ENCODE measurements at regions not wholly inside any gene's neighbourhood (a gene's known extent, or its start where the extent isn't known, plus 50 kb on each side); places are given as distances from the start of the nearest gene placed in this dataset.

DNA sequence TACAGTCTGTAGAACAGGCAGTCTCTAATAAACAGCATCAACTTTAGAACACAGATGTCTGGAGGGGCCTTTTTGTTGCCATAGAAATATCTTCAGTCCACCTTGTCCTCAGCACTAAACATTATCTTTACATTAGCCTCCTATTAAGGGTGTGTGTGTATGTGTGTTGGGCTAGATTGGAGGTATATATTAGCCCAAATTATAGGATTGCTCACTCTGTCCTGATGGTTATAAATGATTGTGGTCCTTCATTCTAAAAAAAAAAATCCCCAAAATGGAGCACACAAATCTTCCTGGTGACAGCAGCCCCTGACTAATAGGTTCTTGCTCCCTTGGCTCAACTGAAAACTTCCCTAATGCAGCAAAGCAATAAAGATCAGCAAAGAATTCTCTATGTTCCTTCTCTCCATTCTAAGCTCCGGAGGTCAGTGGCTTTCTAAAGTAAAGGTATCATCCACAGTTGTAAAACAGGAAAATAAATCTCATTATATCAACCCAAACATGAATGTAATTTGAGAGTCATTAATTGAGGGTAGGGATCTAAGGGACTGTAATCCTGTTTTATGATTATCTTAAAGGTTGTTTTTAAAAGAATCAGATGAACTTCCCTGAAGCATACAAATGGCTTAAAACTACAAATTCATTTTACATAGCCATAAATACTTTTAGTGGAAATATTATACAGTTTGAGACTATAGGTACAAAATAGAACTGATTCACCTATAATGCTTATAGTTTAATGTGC is 232.7 kb downstream of the KLF12 start:
- Histone ChIP-seq H3K9me3 (ENCODE audit: low read length) (no peaks in the 10 kb centered on the region), H4K20me1 (ENCODE audit: insufficient read depth) (no peaks in the 10 kb centered on the region), H3K79me2 (replicated peaks; ENCODE audit: insufficient read depth, low read length) (no peaks in the 10 kb centered on the region), H3K27me3 (ENCODE audit: insufficient read depth, low read depth, low read length) (no peaks in the 10 kb centered on the region), H3K4me2 (ENCODE audit: low read length) (no peak overlapping the region), H3K9me2 (ENCODE audit: insufficient read depth, low read length) (no peaks in the 10 kb centered on the region), H3K27ac (ENCODE audit: low read length) (no peak overlapping the region), H3K36me3 (ENCODE audit: insufficient read depth, low read length) (no peaks in the 10 kb centered on the region), H3K4me3 (ENCODE audit: low read length) (no peak overlapping the region), H3K9ac (ENCODE audit: low read length) (no peak overlapping the region), H3F3A (ENCODE audit: insufficient read depth, low read length, poor library complexity, severe bottlenecking) (no peaks in the 10 kb centered on the region), H2AFZ (ENCODE audit: low read depth, low read length) (no peak overlapping the region)
- no peak for TF ChIP-seq SMC3 (conservative IDR thresholded peaks at IDR 0.05; ENCODE audit: poor library complexity)
- TF ChIP-seq, protein P1, sequence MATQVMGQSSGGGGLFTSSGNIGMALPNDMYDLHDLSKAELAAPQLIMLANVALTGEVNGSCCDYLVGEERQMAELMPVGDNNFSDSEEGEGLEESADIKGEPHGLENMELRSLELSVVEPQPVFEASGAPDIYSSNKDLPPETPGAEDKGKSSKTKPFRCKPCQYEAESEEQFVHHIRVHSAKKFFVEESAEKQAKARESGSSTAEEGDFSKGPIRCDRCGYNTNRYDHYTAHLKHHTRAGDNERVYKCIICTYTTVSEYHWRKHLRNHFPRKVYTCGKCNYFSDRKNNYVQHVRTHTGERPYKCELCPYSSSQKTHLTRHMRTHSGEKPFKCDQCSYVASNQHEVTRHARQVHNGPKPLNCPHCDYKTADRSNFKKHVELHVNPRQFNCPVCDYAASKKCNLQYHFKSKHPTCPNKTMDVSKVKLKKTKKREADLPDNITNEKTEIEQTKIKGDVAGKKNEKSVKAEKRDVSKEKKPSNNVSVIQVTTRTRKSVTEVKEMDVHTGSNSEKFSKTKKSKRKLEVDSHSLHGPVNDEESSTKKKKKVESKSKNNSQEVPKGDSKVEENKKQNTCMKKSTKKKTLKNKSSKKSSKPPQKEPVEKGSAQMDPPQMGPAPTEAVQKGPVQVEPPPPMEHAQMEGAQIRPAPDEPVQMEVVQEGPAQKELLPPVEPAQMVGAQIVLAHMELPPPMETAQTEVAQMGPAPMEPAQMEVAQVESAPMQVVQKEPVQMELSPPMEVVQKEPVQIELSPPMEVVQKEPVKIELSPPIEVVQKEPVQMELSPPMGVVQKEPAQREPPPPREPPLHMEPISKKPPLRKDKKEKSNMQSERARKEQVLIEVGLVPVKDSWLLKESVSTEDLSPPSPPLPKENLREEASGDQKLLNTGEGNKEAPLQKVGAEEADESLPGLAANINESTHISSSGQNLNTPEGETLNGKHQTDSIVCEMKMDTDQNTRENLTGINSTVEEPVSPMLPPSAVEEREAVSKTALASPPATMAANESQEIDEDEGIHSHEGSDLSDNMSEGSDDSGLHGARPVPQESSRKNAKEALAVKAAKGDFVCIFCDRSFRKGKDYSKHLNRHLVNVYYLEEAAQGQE (IDR thresholded peaks at IDR 0.05; ENCODE audit: borderline replicate concordance), result no peak
- no peak for TF ChIP-seq EZH2 (IDR thresholded peaks at IDR 0.05; ENCODE audit: borderline replicate concordance, insufficient read depth, low read length, poor library complexity, severe bottlenecking)
- TF ChIP-seq TAF1 (IDR thresholded peaks at IDR 0.05; ENCODE audit: low read depth), result no peak
- no peak for TF ChIP-seq RAD21 (conservative IDR thresholded peaks at IDR 0.05)
- no peak for TF ChIP-seq MXI1 (conservative IDR thresholded peaks at IDR 0.05; ENCODE audit: poor library complexity, severe bottlenecking)
- no peak for TF ChIP-seq POLR2AphosphoS5 (IDR thresholded peaks at IDR 0.05)
- TF ChIP-seq, protein P2, sequence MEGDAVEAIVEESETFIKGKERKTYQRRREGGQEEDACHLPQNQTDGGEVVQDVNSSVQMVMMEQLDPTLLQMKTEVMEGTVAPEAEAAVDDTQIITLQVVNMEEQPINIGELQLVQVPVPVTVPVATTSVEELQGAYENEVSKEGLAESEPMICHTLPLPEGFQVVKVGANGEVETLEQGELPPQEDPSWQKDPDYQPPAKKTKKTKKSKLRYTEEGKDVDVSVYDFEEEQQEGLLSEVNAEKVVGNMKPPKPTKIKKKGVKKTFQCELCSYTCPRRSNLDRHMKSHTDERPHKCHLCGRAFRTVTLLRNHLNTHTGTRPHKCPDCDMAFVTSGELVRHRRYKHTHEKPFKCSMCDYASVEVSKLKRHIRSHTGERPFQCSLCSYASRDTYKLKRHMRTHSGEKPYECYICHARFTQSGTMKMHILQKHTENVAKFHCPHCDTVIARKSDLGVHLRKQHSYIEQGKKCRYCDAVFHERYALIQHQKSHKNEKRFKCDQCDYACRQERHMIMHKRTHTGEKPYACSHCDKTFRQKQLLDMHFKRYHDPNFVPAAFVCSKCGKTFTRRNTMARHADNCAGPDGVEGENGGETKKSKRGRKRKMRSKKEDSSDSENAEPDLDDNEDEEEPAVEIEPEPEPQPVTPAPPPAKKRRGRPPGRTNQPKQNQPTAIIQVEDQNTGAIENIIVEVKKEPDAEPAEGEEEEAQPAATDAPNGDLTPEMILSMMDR (IDR thresholded peaks at IDR 0.05; ENCODE audit: poor library complexity, severe bottlenecking), result no peak
- TF ChIP-seq EP300 (conservative IDR thresholded peaks at IDR 0.05; ENCODE audit: poor library complexity, severe bottlenecking), result no peak

DNA sequence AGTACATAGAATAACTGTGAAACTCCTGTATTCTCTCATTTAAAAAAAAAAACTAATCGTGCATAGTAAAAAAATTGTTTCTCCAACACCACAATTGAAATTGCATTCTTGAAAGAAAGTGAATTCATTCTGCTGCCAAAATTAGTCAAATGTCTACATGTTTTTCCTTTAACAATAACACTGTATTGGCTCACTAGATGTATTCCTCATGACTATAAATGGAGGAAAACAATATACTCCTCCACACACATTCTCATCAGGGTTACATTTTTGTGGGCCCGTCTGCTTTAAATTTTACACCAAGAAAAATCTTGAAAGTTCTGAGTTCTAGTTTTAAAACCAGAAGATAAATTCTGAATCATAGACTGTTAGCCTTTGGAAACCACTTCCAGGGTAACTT is 233.6 kb downstream of the KLF12 start:
- Histone ChIP-seq H3K4me2 (ENCODE audit: low read length) (no peak overlapping the region), H3K9me3 (ENCODE audit: low read length) (no peaks in the 10 kb centered on the region), H3K9ac (ENCODE audit: low read length) (no peak overlapping the region), H3F3A (ENCODE audit: insufficient read depth, low read length, poor library complexity, severe bottlenecking) (no peaks in the 10 kb centered on the region), H3K27me3 (ENCODE audit: insufficient read depth, low read depth, low read length) (no peaks in the 10 kb centered on the region), H3K4me3 (ENCODE audit: low read length) (no peak overlapping the region), H3K36me3 (ENCODE audit: insufficient read depth, low read length) (no peaks in the 10 kb centered on the region), H4K20me1 (ENCODE audit: insufficient read depth) (no peaks in the 10 kb centered on the region), H3K79me2 (replicated peaks; ENCODE audit: insufficient read depth, low read length) (no peaks in the 10 kb centered on the region), H3K27ac (ENCODE audit: low read length) (no peak overlapping the region), H2AFZ (ENCODE audit: low read depth, low read length) (no peak overlapping the region), H3K9me2 (ENCODE audit: insufficient read depth, low read length) (no peaks in the 10 kb centered on the region)
- no peak for TF ChIP-seq RAD21 (conservative IDR thresholded peaks at IDR 0.05)
- TF ChIP-seq EP300 (conservative IDR thresholded peaks at IDR 0.05; ENCODE audit: poor library complexity, severe bottlenecking), result no peak
- no peak for TF ChIP-seq SMC3 (conservative IDR thresholded peaks at IDR 0.05; ENCODE audit: poor library complexity)
- TF ChIP-seq, protein P1 (IDR thresholded peaks at IDR 0.05; ENCODE audit: borderline replicate concordance), result no peak
- TF ChIP-seq, protein P2 (IDR thresholded peaks at IDR 0.05; ENCODE audit: poor library complexity, severe bottlenecking), result no peak
- TF ChIP-seq TAF1 (IDR thresholded peaks at IDR 0.05; ENCODE audit: low read depth), result no peak
- no peak for TF ChIP-seq MXI1 (conservative IDR thresholded peaks at IDR 0.05; ENCODE audit: poor library complexity, severe bottlenecking)
- TF ChIP-seq POLR2AphosphoS5 (IDR thresholded peaks at IDR 0.05), result no peak
- TF ChIP-seq EZH2 (IDR thresholded peaks at IDR 0.05; ENCODE audit: borderline replicate concordance, insufficient read depth, low read length, poor library complexity, severe bottlenecking), result no peak

Data from neural cell (in vitro differentiated cells).